ENCODE measurements at regions not wholly inside any gene's neighbourhood (a gene's known extent, or its start where the extent isn't known, plus 50 kb on each side); places are given as distances from the start of the nearest gene placed in this dataset.
"Not testable (repeated sequence)": the region's sequence is repeated elsewhere in the genome, so short reads cannot be mapped to it uniquely, and the experiment has no call there.

DNA sequence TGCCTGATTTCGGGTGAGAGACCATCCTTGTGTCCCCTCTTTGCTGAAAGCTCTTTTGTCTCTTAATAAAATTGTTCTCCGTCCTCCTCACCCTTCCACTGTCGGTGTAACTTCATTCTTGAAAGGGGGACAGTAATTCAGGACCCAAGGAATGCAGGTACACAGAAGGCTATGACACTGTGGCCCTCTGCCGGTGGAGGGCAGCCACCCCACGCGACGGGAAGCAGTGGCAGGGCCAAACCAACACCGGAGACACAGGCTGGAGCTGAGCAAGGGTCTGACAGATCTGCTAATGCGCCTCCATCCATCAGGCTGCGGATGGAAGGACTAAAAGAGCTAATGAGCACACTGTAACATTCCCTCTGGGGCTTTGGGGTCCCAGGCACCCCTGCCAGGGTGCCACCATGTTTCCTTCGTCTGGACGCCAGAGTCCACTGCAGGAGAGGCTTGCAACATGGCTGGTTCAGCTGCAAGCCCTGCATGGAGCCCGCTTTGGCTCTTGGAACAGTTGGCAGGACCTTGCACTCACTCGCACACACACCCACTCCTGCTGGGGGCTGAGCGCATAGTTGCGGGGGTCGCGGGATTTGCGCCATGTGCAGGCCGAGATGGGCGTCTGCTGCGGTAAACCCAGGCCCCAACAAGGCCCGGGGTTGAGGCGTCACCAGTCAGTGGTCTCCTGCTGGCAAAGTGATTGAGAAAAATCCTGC is 544.1 kb upstream of the CDH7 start:
- TF ChIP-seq, protein P1, sequence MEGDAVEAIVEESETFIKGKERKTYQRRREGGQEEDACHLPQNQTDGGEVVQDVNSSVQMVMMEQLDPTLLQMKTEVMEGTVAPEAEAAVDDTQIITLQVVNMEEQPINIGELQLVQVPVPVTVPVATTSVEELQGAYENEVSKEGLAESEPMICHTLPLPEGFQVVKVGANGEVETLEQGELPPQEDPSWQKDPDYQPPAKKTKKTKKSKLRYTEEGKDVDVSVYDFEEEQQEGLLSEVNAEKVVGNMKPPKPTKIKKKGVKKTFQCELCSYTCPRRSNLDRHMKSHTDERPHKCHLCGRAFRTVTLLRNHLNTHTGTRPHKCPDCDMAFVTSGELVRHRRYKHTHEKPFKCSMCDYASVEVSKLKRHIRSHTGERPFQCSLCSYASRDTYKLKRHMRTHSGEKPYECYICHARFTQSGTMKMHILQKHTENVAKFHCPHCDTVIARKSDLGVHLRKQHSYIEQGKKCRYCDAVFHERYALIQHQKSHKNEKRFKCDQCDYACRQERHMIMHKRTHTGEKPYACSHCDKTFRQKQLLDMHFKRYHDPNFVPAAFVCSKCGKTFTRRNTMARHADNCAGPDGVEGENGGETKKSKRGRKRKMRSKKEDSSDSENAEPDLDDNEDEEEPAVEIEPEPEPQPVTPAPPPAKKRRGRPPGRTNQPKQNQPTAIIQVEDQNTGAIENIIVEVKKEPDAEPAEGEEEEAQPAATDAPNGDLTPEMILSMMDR (IDR thresholded peaks at IDR 0.05): no peak

DNA sequence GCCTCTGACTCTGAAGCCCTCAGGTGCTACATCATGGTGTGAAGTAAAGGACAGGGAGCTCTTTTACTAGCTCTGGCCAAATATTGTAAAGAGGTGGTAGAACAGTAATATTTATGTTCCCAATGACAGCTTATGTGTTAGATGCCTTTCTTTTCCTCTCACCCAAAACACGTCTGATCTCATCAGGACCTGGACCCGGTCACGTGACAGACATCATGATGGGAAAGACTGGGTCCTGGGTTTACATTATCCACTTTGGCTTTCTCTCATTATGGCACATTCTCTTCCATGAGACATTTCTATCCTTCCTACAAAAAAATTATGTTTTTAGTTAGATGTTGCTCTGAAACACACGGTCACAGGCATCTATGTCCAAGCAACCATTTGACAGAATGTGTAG is 548.7 kb upstream of the CDH7 start:
- TF ChIP-seq, protein P1 (IDR thresholded peaks at IDR 0.05): no peak
- Histone ChIP-seq H3K27me3 (no peaks in the 10 kb centered on the region), H3K36me3 (no peaks in the 10 kb centered on the region), H3K27ac (no peak overlapping the region), H3K4me3 (ENCODE audit: low read depth in 1 of 2, low read length in 1 of 2) (no peak overlapping the region), H3K9me3 (no peaks in the 10 kb centered on the region), H3K4me1 (ENCODE audit: control insufficient read depth in 1 of 2, insufficient read depth in 1 of 2, low read depth in 1 of 2, low read length in 1 of 2) (no peaks in the 10 kb centered on the region)

More for the DNA sequence above, 544.1 kb upstream of the CDH7 start:
- Histone ChIP-seq H3K9me3 (no peaks in the 10 kb centered on the region), H3K36me3 (no peaks in the 10 kb centered on the region), H3K4me3 (ENCODE audit: low read depth in 1 of 2, low read length in 1 of 2) (no peak overlapping the region), H3K27me3 (no peaks in the 10 kb centered on the region), H3K4me1 (ENCODE audit: control insufficient read depth in 1 of 2, insufficient read depth in 1 of 2, low read depth in 1 of 2, low read length in 1 of 2) (no peaks in the 10 kb centered on the region), H3K27ac (no peak overlapping the region)

DNA sequence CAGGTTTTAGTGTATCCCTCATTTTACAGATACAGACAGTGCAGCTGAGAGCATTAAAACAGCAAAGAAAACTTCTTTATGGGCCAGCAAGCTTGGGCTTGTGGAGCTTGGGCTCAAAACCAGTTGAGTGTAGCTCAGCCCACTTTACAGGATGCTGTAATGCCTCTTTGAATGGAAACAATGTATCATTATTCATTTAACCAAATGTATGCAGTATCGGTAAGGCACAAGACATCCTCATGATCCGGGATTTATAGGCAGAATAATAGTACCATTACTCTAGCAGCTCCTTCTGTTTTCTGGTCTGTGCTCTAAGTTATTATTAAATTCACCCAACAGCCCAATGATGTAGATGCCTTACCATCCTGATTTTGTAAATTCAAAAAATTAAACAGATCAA is 575.1 kb upstream of the CDH7 start:
- no peak overlapping the region for H3K4me3 ChIP-seq (ENCODE audit: low read depth in 1 of 2, low read length in 1 of 2)
- TF ChIP-seq, protein P1 (IDR thresholded peaks at IDR 0.05): no peak

DNA sequence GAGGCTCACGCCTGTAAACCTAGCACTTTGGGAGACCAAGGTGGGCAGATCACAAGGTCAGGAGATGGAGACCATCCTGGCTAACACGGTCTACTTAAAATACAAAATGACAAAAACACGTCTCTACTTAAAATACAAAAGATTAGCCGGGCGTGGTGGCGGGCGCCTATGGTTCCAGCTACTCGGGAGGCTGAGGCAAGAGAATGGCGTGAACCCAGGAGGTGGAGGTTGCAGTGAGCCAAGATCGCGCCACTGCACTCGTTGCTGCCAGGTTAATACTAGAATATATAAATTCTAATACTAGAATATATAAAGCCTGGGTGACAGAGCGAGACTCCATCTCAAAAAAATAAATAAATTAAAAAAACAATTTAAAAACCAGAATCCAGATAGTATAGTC is 588.7 kb upstream of the CDH7 start:
- not testable (repeated sequence) for H3K27ac ChIP-seq; H3K36me3 ChIP-seq; H3K4me3 ChIP-seq (ENCODE audit: low read depth in 1 of 2, low read length in 1 of 2); H3K9me3 ChIP-seq; H3K27me3 ChIP-seq; H3K4me1 ChIP-seq (ENCODE audit: control insufficient read depth in 1 of 2, insufficient read depth in 1 of 2, low read depth in 1 of 2, low read length in 1 of 2)

More for the DNA sequence above, 575.1 kb upstream of the CDH7 start:
- Histone ChIP-seq H3K9me3 (peaks cover 3% of the 10 kb centered on the region), H3K27ac (no peak overlapping the region), H3K36me3 (no peaks in the 10 kb centered on the region), H3K27me3 (no peaks in the 10 kb centered on the region), H3K4me1 (ENCODE audit: control insufficient read depth in 1 of 2, insufficient read depth in 1 of 2, low read depth in 1 of 2, low read length in 1 of 2) (no peaks in the 10 kb centered on the region)

DNA sequence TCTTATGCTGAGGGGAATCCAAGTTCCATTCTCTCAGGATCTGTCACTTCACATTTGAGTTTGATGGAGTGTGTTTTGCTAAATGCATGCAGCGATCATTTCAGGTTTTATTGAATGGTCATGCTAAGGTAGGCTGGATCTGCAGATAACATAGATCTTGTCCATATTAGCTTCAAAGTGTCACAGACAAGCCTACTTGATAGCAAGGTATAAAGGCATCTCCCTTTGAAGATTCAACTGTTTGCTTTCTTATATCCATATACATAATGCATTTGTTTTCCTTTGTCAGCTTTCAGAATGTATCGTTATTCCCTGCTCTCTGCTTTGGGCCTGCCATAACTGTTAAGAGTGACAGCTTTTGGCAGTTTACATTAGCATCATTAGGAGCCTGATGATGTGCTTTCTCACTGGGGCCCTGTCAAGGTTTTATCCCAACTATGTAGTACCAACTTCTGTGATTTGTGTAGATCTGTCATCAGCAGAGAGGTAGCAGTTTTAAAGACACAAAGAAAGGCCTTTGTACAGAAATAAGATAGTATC is 604.3 kb upstream of the CDH7 start:
- TF ChIP-seq, protein P1 (IDR thresholded peaks at IDR 0.05): no peak
- Histone ChIP-seq H3K27ac (no peak overlapping the region), H3K36me3 (no peaks in the 10 kb centered on the region), H3K9me3 (no peaks in the 10 kb centered on the region), H3K27me3 (no peaks in the 10 kb centered on the region), H3K4me1 (ENCODE audit: control insufficient read depth in 1 of 2, insufficient read depth in 1 of 2, low read depth in 1 of 2, low read length in 1 of 2) (no peaks in the 10 kb centered on the region), H3K4me3 (ENCODE audit: low read depth in 1 of 2, low read length in 1 of 2) (no peak overlapping the region)

DNA sequence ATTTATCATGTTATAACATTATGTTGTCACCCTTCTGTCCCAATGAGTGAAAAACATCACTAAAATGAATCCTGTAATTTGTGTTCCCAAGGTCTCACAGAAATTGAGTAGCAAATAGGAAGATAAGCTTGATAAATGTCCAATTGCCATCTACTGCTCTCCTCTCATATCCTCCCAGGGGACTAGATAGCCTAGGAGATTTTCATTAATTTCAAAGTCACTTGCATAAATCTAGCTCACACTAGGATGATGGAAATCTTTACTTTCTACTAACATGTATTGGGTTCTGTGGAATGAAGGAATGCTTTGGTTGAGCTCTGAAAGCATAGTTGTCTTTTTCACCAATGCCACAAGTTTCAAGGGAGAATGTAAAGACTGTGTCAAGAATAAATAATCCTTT is 605.5 kb upstream of the CDH7 start:
- Histone ChIP-seq H3K9me3 (no peaks in the 10 kb centered on the region), H3K27ac (no peak overlapping the region), H3K27me3 (no peaks in the 10 kb centered on the region), H3K36me3 (no peaks in the 10 kb centered on the region), H3K4me3 (ENCODE audit: low read depth in 1 of 2, low read length in 1 of 2) (no peak overlapping the region), H3K4me1 (ENCODE audit: control insufficient read depth in 1 of 2, insufficient read depth in 1 of 2, low read depth in 1 of 2, low read length in 1 of 2) (no peaks in the 10 kb centered on the region)
- TF ChIP-seq, protein P1 (IDR thresholded peaks at IDR 0.05): no peak
